HEK293T (cell line): ENCODE measurements at regions not wholly inside any gene's neighbourhood (a gene's known extent, or its start where the extent isn't known, plus 50 kb on each side); places are given as distances from the start of the nearest gene placed in this dataset.

Experiments used
- ARNT ChIP-seq: fragments of 450-650 bp; IDR thresholded peaks from 2 replicates; pipeline ENCODE4 v1.6.1; 2017; ENCODE audit warnings: mild to moderate bottlenecking
- BHLHE40 ChIP-seq: fragments of 450-650 bp; IDR thresholded peaks from 2 replicates; pipeline ENCODE4 v1.6.1; 2016; ENCODE audit warnings: mild to moderate bottlenecking, moderate library complexity, borderline replicate concordance
- CTBP1 ChIP-seq: fragments of 450-650 bp; IDR thresholded peaks from 2 replicates; pipeline ENCODE4 v1.6.1; 2016; ENCODE audit warnings: borderline replicate concordance
- ELF4 ChIP-seq: fragments of 450-650 bp; IDR thresholded peaks from 2 replicates; pipeline ENCODE4 v1.6.1; 2017; ENCODE audit warnings: antibody characterized with exemption
- FOXA1 ChIP-seq: fragments of 450-650 bp; IDR thresholded peaks from 2 replicates; pipeline ENCODE4 v1.6.1; 2016; ENCODE audit warnings: mild to moderate bottlenecking
- FOXK2 ChIP-seq: fragments of 450-650 bp; IDR thresholded peaks from 2 replicates; pipeline ENCODE4 v1.6.1; 2016; ENCODE audit warnings: mild to moderate bottlenecking
- FOXM1 ChIP-seq: fragments of 450-650 bp; IDR thresholded peaks from 2 replicates; pipeline ENCODE4 v1.6.1; 2017; ENCODE audit warnings: mild to moderate bottlenecking, borderline replicate concordance
- L3MBTL2 ChIP-seq: fragments of 450-650 bp; conservative IDR thresholded peaks from 2 replicates; pipeline ENCODE4 v1.6.1; 2016; ENCODE audit warnings: mild to moderate bottlenecking
- NFRKB ChIP-seq: fragments of 450-650 bp; IDR thresholded peaks from 2 replicates; pipeline ENCODE4 v1.6.1; 2016; ENCODE audit warnings: mild to moderate bottlenecking, moderate library complexity
- SP1 ChIP-seq: fragments of 450-650 bp; IDR thresholded peaks from 2 replicates; pipeline ENCODE4 v1.6.1; 2017
- SUZ12 ChIP-seq: fragments of 450-650 bp; IDR thresholded peaks from 2 replicates; pipeline ENCODE4 v1.6.1; 2016; ENCODE audit warnings: mild to moderate bottlenecking
- TARDBP ChIP-seq: fragments of 450-650 bp; IDR thresholded peaks from 2 replicates; pipeline ENCODE4 v1.6.1; 2016
- ZNF384 ChIP-seq: fragments of 450-650 bp; IDR thresholded peaks from 2 replicates; pipeline ENCODE4 v1.6.1; 2016
- TF ChIP-seq, protein P1 (sequence below): fragments of 450-650 bp; IDR thresholded peaks from 2 replicates; pipeline ENCODE4 v1.6.1; 2016

DNA sequence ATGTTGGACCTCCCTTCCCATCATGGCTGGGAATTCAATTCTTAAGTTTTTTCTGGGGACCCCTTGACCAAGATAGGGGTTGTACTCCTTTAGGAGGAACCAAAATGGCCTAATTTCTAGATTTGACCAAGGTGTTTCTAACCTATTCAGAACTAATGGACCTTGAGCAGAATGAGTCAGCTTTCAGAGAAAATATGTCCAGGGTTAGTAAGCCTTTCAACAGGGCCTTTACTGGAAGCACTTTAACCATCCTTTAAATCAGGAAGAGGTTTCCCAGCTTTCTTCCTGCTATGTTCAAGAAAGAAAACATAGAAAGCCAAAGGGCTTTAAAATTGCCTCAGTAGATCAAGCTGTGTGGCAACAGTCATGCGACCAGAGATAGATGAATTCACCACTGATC, 1184.9 kb upstream of the ACVR2A start:
- TF ChIP-seq BHLHE40: no peak
- TF ChIP-seq ARNT: no peak
- no peak for TF ChIP-seq SP1
- TF ChIP-seq SUZ12: no peak
- TF ChIP-seq NFRKB: no peak
- no peak for TF ChIP-seq FOXA1
- no peak for TF ChIP-seq FOXM1
- TF ChIP-seq, protein P1, sequence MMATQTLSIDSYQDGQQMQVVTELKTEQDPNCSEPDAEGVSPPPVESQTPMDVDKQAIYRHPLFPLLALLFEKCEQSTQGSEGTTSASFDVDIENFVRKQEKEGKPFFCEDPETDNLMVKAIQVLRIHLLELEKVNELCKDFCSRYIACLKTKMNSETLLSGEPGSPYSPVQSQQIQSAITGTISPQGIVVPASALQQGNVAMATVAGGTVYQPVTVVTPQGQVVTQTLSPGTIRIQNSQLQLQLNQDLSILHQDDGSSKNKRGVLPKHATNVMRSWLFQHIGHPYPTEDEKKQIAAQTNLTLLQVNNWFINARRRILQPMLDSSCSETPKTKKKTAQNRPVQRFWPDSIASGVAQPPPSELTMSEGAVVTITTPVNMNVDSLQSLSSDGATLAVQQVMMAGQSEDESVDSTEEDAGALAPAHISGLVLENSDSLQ: no peak
- TF ChIP-seq L3MBTL2: no peak
- TF ChIP-seq ELF4: no peak
- TF ChIP-seq TARDBP: no peak
- TF ChIP-seq ZNF384: no peak
- TF ChIP-seq FOXK2: no peak
- TF ChIP-seq CTBP1: no peak
